Endothelial cell of umbilical vein (primary cell): ENCODE measurements at regions not wholly inside any gene's neighbourhood (a gene's known extent, or its start where the extent isn't known, plus 50 kb on each side); places are given as distances from the start of the nearest gene placed in this dataset.

ENCODE experiments used
- EZH2 ChIP-seq: IDR thresholded peaks from 2 replicates; pipeline ENCODE4 v1.6.1; 2012; ENCODE audit warnings: borderline replicate concordance, low read depth, mild to moderate bottlenecking, moderate library complexity, low read length, inconsistent platforms; ENCODE audit not compliant: severe bottlenecking
- JUN ChIP-seq: IDR thresholded peaks from 2 replicates; pipeline ENCODE4 v1.6.1; 2011; ENCODE audit warnings: borderline replicate concordance, low read depth; ENCODE audit not compliant: insufficient read length, insufficient read depth
- POLR2A ChIP-seq: IDR thresholded peaks from 2 replicates; pipeline ENCODE4 v1.6.1; 2012; ENCODE audit warnings: low read depth, mild to moderate bottlenecking, control low read depth, low read length
- POLR2AphosphoS5 ChIP-seq: IDR thresholded peaks from 2 replicates; pipeline ENCODE4 v1.6.1; 2012; ENCODE audit warnings: low read depth, mild to moderate bottlenecking, control low read depth, low read length, moderate library complexity; ENCODE audit not compliant: insufficient read depth
- TF ChIP-seq, protein P1 (sequence below): IDR thresholded peaks from 2 replicates; pipeline ENCODE4 v1.6.1; 2011; ENCODE audit not compliant: insufficient read depth, insufficient read length
- TF ChIP-seq, protein P2 (sequence below), 2 donors: IDR thresholded peaks; 1 replicate in 1 of 2; 2 replicates in 1 of 2; pipeline ENCODE4 v1.5.1; 2011; ENCODE audit warnings: low read length in 2 of 2, mild to moderate bottlenecking in 2 of 2, moderate library complexity in 2 of 2, control low read depth in 1 of 2, inconsistent platforms in 1 of 2, low read depth in 1 of 2; ENCODE audit not compliant: insufficient read depth in 1 of 2; ENCODE audit errors: extremely low read depth in 1 of 2

DNA sequence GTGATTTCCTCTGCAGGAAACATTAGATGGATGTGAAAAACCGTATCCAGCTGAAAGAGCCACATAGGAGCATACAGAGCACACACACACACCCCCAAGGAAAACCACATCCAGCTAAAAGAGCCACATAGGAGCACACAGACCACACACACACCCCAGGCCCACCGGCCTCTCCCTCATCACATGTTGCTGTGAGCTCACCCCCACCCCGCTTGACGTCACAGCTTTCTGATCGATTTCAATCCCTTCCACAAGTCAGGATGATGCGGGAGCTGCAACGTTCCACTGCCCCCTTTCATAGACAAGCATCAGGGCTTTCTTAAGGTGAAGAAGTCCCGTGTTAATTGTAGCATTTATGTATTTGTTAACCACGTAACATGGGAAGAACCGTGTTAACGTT lies 72.4 kb upstream of the SOX1 start:
- TF ChIP-seq, protein P1, sequence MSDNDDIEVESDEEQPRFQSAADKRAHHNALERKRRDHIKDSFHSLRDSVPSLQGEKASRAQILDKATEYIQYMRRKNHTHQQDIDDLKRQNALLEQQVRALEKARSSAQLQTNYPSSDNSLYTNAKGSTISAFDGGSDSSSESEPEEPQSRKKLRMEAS = no peak
- TF ChIP-seq, protein P2, sequence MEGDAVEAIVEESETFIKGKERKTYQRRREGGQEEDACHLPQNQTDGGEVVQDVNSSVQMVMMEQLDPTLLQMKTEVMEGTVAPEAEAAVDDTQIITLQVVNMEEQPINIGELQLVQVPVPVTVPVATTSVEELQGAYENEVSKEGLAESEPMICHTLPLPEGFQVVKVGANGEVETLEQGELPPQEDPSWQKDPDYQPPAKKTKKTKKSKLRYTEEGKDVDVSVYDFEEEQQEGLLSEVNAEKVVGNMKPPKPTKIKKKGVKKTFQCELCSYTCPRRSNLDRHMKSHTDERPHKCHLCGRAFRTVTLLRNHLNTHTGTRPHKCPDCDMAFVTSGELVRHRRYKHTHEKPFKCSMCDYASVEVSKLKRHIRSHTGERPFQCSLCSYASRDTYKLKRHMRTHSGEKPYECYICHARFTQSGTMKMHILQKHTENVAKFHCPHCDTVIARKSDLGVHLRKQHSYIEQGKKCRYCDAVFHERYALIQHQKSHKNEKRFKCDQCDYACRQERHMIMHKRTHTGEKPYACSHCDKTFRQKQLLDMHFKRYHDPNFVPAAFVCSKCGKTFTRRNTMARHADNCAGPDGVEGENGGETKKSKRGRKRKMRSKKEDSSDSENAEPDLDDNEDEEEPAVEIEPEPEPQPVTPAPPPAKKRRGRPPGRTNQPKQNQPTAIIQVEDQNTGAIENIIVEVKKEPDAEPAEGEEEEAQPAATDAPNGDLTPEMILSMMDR (IDR thresholded peaks at IDR 0.05; ENCODE audit: extremely low read depth in 1 of 2, insufficient read depth in 1 of 2, low read depth in 1 of 2, low read length in 2 of 2) = no peak
- TF ChIP-seq EZH2 = no peak
- TF ChIP-seq POLR2A = no peak
- no peak for TF ChIP-seq POLR2AphosphoS5
- no peak for TF ChIP-seq JUN
